ENCODE measurements at regions not wholly inside any gene's neighbourhood (a gene's known extent, or its start where the extent isn't known, plus 50 kb on each side); places are given as distances from the start of the nearest gene placed in this dataset.

DNA sequence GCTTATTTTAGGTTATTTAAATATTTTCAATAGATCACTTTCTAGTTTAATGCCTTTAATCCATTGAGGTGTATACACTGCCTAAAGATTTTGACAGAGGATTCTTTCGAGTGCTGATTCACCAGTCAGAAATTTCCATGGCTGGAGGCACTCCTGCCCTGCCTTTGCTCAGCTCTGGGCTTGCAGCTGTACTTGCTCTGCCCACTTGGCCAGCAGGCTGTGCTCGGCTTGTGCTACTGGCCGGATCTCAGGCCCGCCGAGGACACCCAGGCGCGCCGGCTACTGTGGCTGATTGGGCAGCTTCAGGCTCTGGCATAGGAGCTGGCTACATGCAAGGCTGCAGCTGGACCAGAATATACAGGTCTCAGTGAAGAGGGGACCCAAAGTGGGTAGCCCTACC is 675.1 kb upstream of the MMS22L start (continued):
- no peak for TF ChIP-seq CBX5 (IDR thresholded peaks at IDR 0.05; ENCODE audit: low read depth, low read length)

DNA sequence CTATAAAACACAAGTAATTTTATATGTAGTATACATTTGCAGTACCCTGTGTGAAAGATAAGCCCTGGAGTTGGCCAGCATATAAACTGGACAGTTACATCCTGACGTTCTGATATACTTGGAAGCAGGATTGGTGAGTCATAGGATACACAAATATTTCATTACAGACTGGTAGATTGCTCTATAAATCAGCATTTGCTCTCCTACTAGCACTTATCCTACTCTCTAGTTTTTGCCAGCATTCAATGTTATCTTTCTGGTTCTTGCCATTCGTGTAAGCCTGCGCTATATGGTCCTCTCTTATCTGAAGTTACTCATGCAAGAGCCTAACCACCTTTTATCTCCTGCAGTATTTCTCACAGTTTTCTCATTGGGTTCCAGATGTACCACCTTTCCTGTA is 680.2 kb upstream of the MMS22L start:
- TF ChIP-seq KDM1A (IDR thresholded peaks at IDR 0.05; ENCODE audit: borderline replicate concordance, low read length) (no peak), SRF (IDR thresholded peaks at IDR 0.05; ENCODE audit: low read depth, low read length) (no peak), POLR2A (IDR thresholded peaks at IDR 0.05; ENCODE audit: control extremely low read depth in 1 of 2, low read depth in 2 of 2, low read length in 2 of 2) (no peak), RBBP5 (IDR thresholded peaks at IDR 0.05; ENCODE audit: borderline replicate concordance, low read depth, low read length) (no peak), TBP (IDR thresholded peaks at IDR 0.05; ENCODE audit: low read depth, low read length) (no peak), RAD21 (IDR thresholded peaks at IDR 0.05 in 1 of 2, conservative IDR thresholded peaks at IDR 0.05 in 1 of 2; ENCODE audit: low read depth in 2 of 2, low read length in 2 of 2) (no peak), PHF8 (conservative IDR thresholded peaks at IDR 0.05; ENCODE audit: low read depth, low read length) (no peak), SP1 (IDR thresholded peaks at IDR 0.05; ENCODE audit: low read depth, low read length) (no peak), FOSL1 (IDR thresholded peaks at IDR 0.05; ENCODE audit: insufficient read depth, low read depth, low read length) (no peak), SAP30 (IDR thresholded peaks at IDR 0.05; ENCODE audit: insufficient read depth, insufficient replicate concordance, low read length) (no peak), BCL11A (IDR thresholded peaks at IDR 0.05; ENCODE audit: low read depth in 2 of 2, low read length in 2 of 2) (no peak)
- Histone ChIP-seq H3K4ac (replicated peaks; ENCODE audit: insufficient read length, low read depth, low read length) (no peak overlapping the region), H3K18ac (ENCODE audit: extremely low read depth, low read length) (no peak overlapping the region), H2AK5ac (ENCODE audit: low read depth, low read length) (no peak overlapping the region), H3K79me2 (ENCODE audit: control insufficient read depth in 1 of 2, insufficient read depth in 2 of 2, low read length in 2 of 2) (no peaks in the 10 kb centered on the region), H3K9me3 (ENCODE audit: insufficient read depth in 2 of 2, low read depth in 1 of 2, low read length in 1 of 2) (no peaks in the 10 kb centered on the region), H3K23ac (ENCODE audit: insufficient read length) (no peak overlapping the region), H3K14ac (ENCODE audit: insufficient read length) (no peak overlapping the region), H2BK120ac (replicated peaks; ENCODE audit: low read depth, low read length) (no peak overlapping the region), H2BK20ac (ENCODE audit: low read length) (no peak overlapping the region), H3K56ac (replicated peaks; ENCODE audit: insufficient read length, low read depth, low read length) (no peak overlapping the region), H3K4me2 (ENCODE audit: insufficient read depth in 1 of 2, low read depth in 2 of 2, low read length in 2 of 2) (no peak overlapping the region), H2BK5ac (ENCODE audit: low read depth, low read length) (no peak overlapping the region), H4K91ac (replicated peaks; ENCODE audit: insufficient read length, low read length) (no peak overlapping the region), H3K9ac (replicated peaks in 1 of 4; ENCODE audit: extremely low read depth in 1 of 4, low read depth in 3 of 4, low read length in 3 of 4) (no peak overlapping the region), H2BK12ac (ENCODE audit: low read depth, low read length) (no peak overlapping the region), H4K8ac (ENCODE audit: extremely low read depth, insufficient read depth, low read length) (no peak overlapping the region), H3K4me3 (ENCODE audit: extremely low read depth in 1 of 4, insufficient read depth in 2 of 4, low read depth in 3 of 4, low read length in 4 of 4) (no peak overlapping the region), H3K4me1 (replicated peaks in 1 of 4; ENCODE audit: control insufficient read depth in 3 of 4, insufficient read depth in 4 of 4, low read length in 3 of 4) (no peaks in the 10 kb centered on the region), H3K27me3 (replicated peaks in 1 of 4; ENCODE audit: control insufficient read depth in 3 of 4, extremely low read depth in 1 of 4, insufficient read depth in 3 of 4, low read length in 3 of 4) (no peaks in the 10 kb centered on the region), H3K36me3 (ENCODE audit: control insufficient read depth in 2 of 4, insufficient read depth in 4 of 4, low read length in 3 of 4) (no peaks in the 10 kb centered on the region), H2BK15ac (ENCODE audit: low read length) (no peak overlapping the region), H3K23me2 (ENCODE audit: low read depth, low read length) (no peaks in the 10 kb centered on the region; the same call in 1 of the 2 replicates), H3K79me1 (ENCODE audit: low read depth, low read length) (no peaks in the 10 kb centered on the region; the same call in 1 of the 2 replicates), H4K5ac (ENCODE audit: insufficient read length, low read depth, low read length) (no peak overlapping the region), H2AFZ (ENCODE audit: low read length) (no peak overlapping the region), H4K20me1 (replicated peaks in 1 of 2; ENCODE audit: control insufficient read depth in 1 of 2, insufficient read depth in 2 of 2, low read length in 2 of 2) (no peaks in the 10 kb centered on the region), H3K27ac (ENCODE audit: low read depth, low read length) (no peak overlapping the region)
- DNase-seq (ENCODE audit: low read depth in 1 of 2, low spot score in 2 of 2) (no peak), FAIRE-seq (no peak)
- ChIA-PET CTCF (ENCODE audit: partially characterized antibody) (no interaction called here), POLR2A (ENCODE audit: partially characterized antibody) (no interaction called here)
- WGBS, 2 experiments (ENCODE audit: extremely low coverage in 1 of 2, insufficient coverage in 1 of 2, insufficient read length in 1 of 2, insufficient replicate concordance in 2 of 2, low coverage in 1 of 2, low lambda C conversion rate in 2 of 2, missing lambda C conversion rate in 1 of 2) = 98% methylated on average over 3 of the region's 3 CpGs; no CpG with 5 or more reads in 1 of the 2 experiments
